HepG2 (cell line): ENCODE measurements at regions not wholly inside any gene's neighbourhood (a gene's known extent, or its start where the extent isn't known, plus 50 kb on each side); places are given as distances from the start of the nearest gene placed in this dataset.

Experiments used
- BCL6 ChIP-seq: IDR thresholded peaks from 2 replicates; pipeline ENCODE4 v1.6.1; 2016; ENCODE audit warnings: missing genetic modification reagents, missing compliant biosample characterization
- BRD4 ChIP-seq: sonication (generic); formaldehyde crosslinking; IDR thresholded peaks from 2 replicates; pipeline ENCODE4 v1.4.0; 2020; ENCODE audit warnings: missing genetic modification reagents
- CBFB ChIP-seq: sonication (generic); formaldehyde crosslinking; IDR thresholded peaks from 2 replicates; pipeline ENCODE4 v1.4.0; 2020; ENCODE audit warnings: missing genetic modification reagents
- EP300 ChIP-seq, 3 experiments: sonication (generic) in 1 of 3; formaldehyde crosslinking in 1 of 3; IDR thresholded peaks; 2 replicates each; pipeline versions ENCODE4 v1.5.1 to v1.6.1; 2011 to 2020; ENCODE audit warnings: low read depth in 2 of 3, low read length in 2 of 3, borderline replicate concordance in 1 of 3, improper control_type of control experiment in 1 of 3, mild to moderate bottlenecking in 1 of 3, missing genetic modification reagents in 1 of 3, moderate library complexity in 1 of 3
- HDAC6 ChIP-seq: fragments of 200-600 bp; sonication (generic); IDR thresholded peaks from 2 replicates; pipeline ENCODE4 v1.7.0; 2017; ENCODE audit warnings: mild to moderate bottlenecking, antibody characterized with exemption, low read length, low read depth
- MXD4 ChIP-seq: IDR thresholded peaks from 2 replicates; pipeline ENCODE4 v1.6.1; 2016; ENCODE audit warnings: mild to moderate bottlenecking, missing biosample characterization, missing genetic modification reagents
- POLR2A ChIP-seq, 2 experiments: IDR thresholded peaks; 2 replicates each; pipeline ENCODE4 v1.6.1; 2011; ENCODE audit warnings: low read depth in 2 of 2, low read length in 2 of 2, mild to moderate bottlenecking in 1 of 2, moderate library complexity in 1 of 2; ENCODE audit not compliant: insufficient read depth in 1 of 2
- TGIF2 ChIP-seq: IDR thresholded peaks from 2 replicates; pipeline ENCODE4 v1.6.1; 2016; ENCODE audit warnings: control low read depth, missing compliant biosample characterization
- TF ChIP-seq, protein P1 (sequence below): sonication (generic); formaldehyde crosslinking; IDR thresholded peaks from 2 replicates; pipeline ENCODE4 v1.8.0; 2022; ENCODE audit warnings: mild to moderate bottlenecking, missing genetic modification reagents, moderate library complexity
- TF ChIP-seq, protein P2 (sequence below): sonication (generic); formaldehyde crosslinking; IDR thresholded peaks from one replicate; pipeline ENCODE4 v1.5.1; 2020; ENCODE audit warnings: mild to moderate bottlenecking, missing genetic modification reagents; ENCODE audit errors: not compliant biosample characterization

DNA sequence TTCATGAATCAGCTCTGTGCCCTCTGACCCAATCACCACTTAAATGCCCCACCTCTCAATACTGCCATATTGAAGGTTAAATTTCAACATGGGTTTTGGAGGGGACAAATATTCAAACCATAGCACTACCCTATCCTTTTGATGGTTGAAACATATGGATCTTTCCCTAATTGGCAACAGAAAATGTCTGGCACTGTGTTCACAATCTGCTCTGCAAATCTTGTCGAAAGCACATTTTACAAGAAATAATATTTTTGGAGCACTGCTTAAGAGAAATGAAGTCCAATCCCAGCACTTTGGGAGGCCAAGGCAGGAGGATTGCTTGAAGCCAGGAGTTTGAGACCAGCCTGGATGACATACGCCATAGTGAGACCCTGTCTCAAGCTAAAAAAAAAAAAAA is 130.6 kb upstream of the FAM9C start:
- TF ChIP-seq MXD4 (no peak), BRD4 (CRISPR knock-in tag) (no peak), POLR2A (IDR thresholded peaks at IDR 0.05; ENCODE audit: insufficient read depth in 1 of 2, low read depth in 2 of 2, low read length in 2 of 2) (no peak), TGIF2 (CRISPR knock-in tag) (no peak), BCL6 (CRISPR knock-in tag) (no peak), CBFB (CRISPR knock-in tag) (no peak), HDAC6 (no peak), EP300 (IDR thresholded peaks at IDR 0.05; ENCODE audit: low read depth in 2 of 2, low read length in 2 of 2) (no peak), EP300 (CRISPR knock-in tag; IDR thresholded peaks at IDR 0.05; ENCODE audit: borderline replicate concordance) (no peak)
- TF ChIP-seq, protein P1, sequence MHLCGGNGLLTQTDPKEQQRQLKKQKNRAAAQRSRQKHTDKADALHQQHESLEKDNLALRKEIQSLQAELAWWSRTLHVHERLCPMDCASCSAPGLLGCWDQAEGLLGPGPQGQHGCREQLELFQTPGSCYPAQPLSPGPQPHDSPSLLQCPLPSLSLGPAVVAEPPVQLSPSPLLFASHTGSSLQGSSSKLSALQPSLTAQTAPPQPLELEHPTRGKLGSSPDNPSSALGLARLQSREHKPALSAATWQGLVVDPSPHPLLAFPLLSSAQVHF (CRISPR knock-in tag): no peak
- TF ChIP-seq, protein P2, sequence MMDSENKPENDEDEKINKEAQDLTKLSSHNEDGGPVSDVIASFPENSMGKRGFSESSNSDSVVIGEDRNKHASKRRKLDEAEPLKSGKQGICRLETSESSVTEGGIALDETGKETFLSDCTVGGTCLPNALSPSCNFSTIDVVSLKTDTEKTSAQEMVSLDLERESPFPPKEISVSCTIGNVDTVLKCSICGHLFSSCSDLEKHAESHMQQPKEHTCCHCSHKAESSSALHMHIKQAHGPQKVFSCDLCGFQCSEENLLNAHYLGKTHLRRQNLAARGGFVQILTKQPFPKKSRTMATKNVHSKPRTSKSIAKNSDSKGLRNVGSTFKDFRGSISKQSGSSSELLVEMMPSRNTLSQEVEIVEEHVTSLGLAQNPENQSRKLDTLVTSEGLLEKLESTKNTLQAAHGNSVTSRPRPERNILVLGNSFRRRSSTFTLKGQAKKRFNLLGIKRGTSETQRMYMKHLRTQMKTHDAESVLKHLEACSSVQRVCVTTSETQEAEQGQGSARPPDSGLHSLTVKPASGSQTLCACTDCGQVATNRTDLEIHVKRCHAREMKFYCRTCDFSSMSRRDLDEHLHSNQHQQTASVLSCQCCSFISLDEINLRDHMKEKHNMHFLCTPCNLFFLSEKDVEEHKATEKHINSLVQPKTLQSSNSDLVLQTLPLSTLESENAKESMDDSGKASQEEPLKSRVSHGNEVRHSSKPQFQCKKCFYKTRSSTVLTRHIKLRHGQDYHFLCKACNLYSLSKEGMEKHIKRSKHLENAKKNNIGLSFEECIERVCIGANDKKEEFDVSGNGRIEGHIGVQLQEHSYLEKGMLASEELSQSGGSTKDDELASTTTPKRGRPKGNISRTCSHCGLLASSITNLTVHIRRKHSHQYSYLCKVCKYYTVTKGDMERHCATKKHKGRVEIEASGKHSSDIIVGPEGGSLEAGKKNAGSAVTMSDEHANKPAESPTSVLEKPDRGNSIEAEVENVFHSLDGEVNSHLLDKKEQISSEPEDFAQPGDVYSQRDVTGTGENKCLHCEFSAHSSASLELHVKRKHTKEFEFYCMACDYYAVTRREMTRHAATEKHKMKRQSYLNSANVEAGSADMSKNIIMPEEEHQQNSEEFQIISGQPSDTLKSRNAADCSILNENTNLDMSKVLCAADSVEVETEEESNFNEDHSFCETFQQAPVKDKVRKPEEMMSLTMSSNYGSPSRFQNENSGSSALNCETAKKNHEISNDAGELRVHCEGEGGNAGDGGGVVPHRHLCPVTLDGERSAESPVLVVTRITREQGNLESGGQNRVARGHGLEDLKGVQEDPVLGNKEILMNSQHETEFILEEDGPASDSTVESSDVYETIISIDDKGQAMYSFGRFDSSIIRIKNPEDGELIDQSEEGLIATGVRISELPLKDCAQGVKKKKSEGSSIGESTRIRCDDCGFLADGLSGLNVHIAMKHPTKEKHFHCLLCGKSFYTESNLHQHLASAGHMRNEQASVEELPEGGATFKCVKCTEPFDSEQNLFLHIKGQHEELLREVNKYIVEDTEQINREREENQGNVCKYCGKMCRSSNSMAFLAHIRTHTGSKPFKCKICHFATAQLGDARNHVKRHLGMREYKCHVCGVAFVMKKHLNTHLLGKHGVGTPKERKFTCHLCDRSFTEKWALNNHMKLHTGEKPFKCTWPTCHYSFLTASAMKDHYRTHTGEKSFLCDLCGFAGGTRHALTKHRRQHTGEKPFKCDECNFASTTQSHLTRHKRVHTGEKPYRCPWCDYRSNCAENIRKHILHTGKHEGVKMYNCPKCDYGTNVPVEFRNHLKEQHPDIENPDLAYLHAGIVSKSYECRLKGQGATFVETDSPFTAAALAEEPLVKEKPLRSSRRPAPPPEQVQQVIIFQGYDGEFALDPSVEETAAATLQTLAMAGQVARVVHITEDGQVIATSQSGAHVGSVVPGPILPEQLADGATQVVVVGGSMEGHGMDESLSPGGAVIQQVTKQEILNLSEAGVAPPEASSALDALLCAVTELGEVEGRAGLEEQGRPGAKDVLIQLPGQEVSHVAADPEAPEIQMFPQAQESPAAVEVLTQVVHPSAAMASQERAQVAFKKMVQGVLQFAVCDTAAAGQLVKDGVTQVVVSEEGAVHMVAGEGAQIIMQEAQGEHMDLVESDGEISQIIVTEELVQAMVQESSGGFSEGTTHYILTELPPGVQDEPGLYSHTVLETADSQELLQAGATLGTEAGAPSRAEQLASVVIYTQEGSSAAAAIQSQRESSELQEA: no peak
